A549 (cell line): ENCODE measurements at regions not wholly inside any gene's neighbourhood (a gene's known extent, or its start where the extent isn't known, plus 50 kb on each side); places are given as distances from the start of the nearest gene placed in this dataset.

Experiments
- ATAC-seq, 2 experiments: fragments of 200-7000 bp in 1 of 2; fragments of >200 bp in 1 of 2; cut with Nextera tagmentation in 1 of 2; cut with Tn5 transposase in 1 of 2; 3 replicates each; pipeline versions ENCODE4 v1.8.0 to v1.9.1; 2018 to 2020; ENCODE audit warnings: mild to moderate bottlenecking in 1 of 2, moderate library complexity in 1 of 2
- CTCF ChIA-PET: fragments of 300-600 bp; sonication (Branson Sonifier 250); formaldehyde crosslinking; extraction: SDS; loops from one replicate; lab custom pipeline; 2021; ENCODE audit warnings: antibody characterized with exemption, inconsistent platforms; lab: Yijun Ruan, JAX
- POLR2A ChIA-PET: fragments of 350-600 bp; formaldehyde crosslinking; extraction: SDS; loops from one replicate; lab custom pipeline; 2021; ENCODE audit warnings: antibody characterized with exemption, inconsistent platforms; lab: Yijun Ruan, JAX
- DNase-seq, 2 experiments: peaks; one replicate each; pipeline versions ENCODE4 v3.0.0 to v3.0.0-alpha.2; 2011 to 2016; ENCODE audit warnings: low read depth in 1 of 2, low spot score in 1 of 2
- FAIRE-seq: peaks from 2 replicates; lab custom pipeline; 2011; peaks lifted over from hg19 to GRCh38; lab: Jason Lieb, UNC
- H3K27ac ChIP-seq, 2 experiments: fragments of >200 bp; sonication (Bioruptor Twin); formaldehyde crosslinking; 3 replicates each; pipeline ENCODE4 v1.5.1; 2016 to 2017
- H3K4me1 ChIP-seq: fragments of >200 bp; sonication (Bioruptor Twin); formaldehyde crosslinking; 3 replicates; pipeline ENCODE4 v1.6.1; 2016
- H3K4me2 ChIP-seq: fragments of >200 bp; sonication (Bioruptor Twin); formaldehyde crosslinking; 3 replicates; pipeline ENCODE4 v1.6.1; 2016
- H3K4me3 ChIP-seq: fragments of >200 bp; sonication (Bioruptor Twin); formaldehyde crosslinking; 3 replicates; pipeline ENCODE4 v1.5.1; 2016
- H3K9me3 ChIP-seq: fragments of >200 bp; sonication (Bioruptor Twin); formaldehyde crosslinking; 3 replicates; pipeline ENCODE4 v1.6.1; 2016
- ATOH8 ChIP-seq: fragments of 250-450 bp; sonication (Bioruptor Pico); IDR thresholded peaks from 2 replicates; pipeline ENCODE4 v1.5.0; 2020; ENCODE audit warnings: low read depth, mild to moderate bottlenecking, moderate library complexity
- CHD2 ChIP-seq: fragments of 150-350 bp; IDR thresholded peaks from 2 replicates; pipeline ENCODE4 v1.6.1; 2014; ENCODE audit warnings: low read length; ENCODE audit not compliant: partially characterized antibody
- CHD4 ChIP-seq: fragments of 200-600 bp; sonication (generic); IDR thresholded peaks from 2 replicates; pipeline ENCODE4 v1.6.1; 2016; ENCODE audit warnings: antibody characterized with exemption, mild to moderate bottlenecking, borderline replicate concordance
- CTCF ChIP-seq: fragments of >200 bp; sonication (Bioruptor Twin); formaldehyde crosslinking; IDR thresholded peaks from 3 replicates; pipeline ENCODE4 v1.5.1; 2016
- ESRRA ChIP-seq: fragments of 150-350 bp; IDR thresholded peaks from 2 replicates; pipeline ENCODE4 v1.6.1; 2014; ENCODE audit warnings: mild to moderate bottlenecking, low read length, borderline replicate concordance
- HDAC2 ChIP-seq: fragments of 200-600 bp; sonication (generic); IDR thresholded peaks from 2 replicates; pipeline ENCODE4 v1.6.1; 2016
- HES2 ChIP-seq: fragments of >200 bp; sonication (Bioruptor Twin); formaldehyde crosslinking; IDR thresholded peaks from 2 replicates; pipeline ENCODE4 v1.6.1; 2016
- HMGXB4 ChIP-seq: fragments of 250-450 bp; sonication (Bioruptor Pico); IDR thresholded peaks from 2 replicates; pipeline ENCODE4 v1.5.0; 2021; ENCODE audit warnings: mild to moderate bottlenecking, moderate library complexity, borderline replicate concordance
- HOXB13 ChIP-seq: fragments of 250-450 bp; sonication (Bioruptor Pico); IDR thresholded peaks from 2 replicates; pipeline ENCODE4 v1.5.0; 2020; ENCODE audit warnings: low read depth, mild to moderate bottlenecking, moderate library complexity
- JUN ChIP-seq, 2 experiments: fragments of >200 bp; sonication (Bioruptor Twin); formaldehyde crosslinking; IDR thresholded peaks; 2 replicates in 1 of 2; 3 replicates in 1 of 2; pipeline ENCODE4 v1.6.1; 2016 to 2017
- NPAS2 ChIP-seq: fragments of 250-450 bp; sonication (Bioruptor Pico); IDR thresholded peaks from 2 replicates; pipeline ENCODE4 v1.8.0; 2022; ENCODE audit warnings: mild to moderate bottlenecking, moderate library complexity, borderline replicate concordance
- SREBF2 ChIP-seq: fragments of 450-650 bp; IDR thresholded peaks from 2 replicates; pipeline ENCODE4 v1.6.1; 2014; ENCODE audit warnings: mild to moderate bottlenecking, moderate library complexity
- TP53 ChIP-seq: fragments of 250-450 bp; sonication (Bioruptor Pico); IDR thresholded peaks from 2 replicates; pipeline ENCODE4 v1.5.0; 2021; ENCODE audit warnings: mild to moderate bottlenecking, moderate library complexity
- ZFP36 ChIP-seq: fragments of 450-650 bp; IDR thresholded peaks from 2 replicates; pipeline ENCODE4 v1.6.1; 2014; ENCODE audit warnings: borderline replicate concordance; ENCODE audit not compliant: partially characterized antibody
- WGBS: methylation state at CpG from one replicate; pipeline ENCODE4 v1.1.6; 2017; ENCODE audit errors: missing lambda C conversion rate; 5-methylcytosine and 5-hydroxymethylcytosine counted together

GRCh38 chr16:6682142-6682811, 650.4 kb upstream of the RBFOX1 start:
- Histone ChIP-seq H3K27ac (no peak overlapping the region), H3K4me1 (no peaks in the 10 kb centered on the region), H3K9me3 (no peaks in the 10 kb centered on the region), H3K4me3 (no peak overlapping the region), H3K4me2 (no peak overlapping the region)
- TF ChIP-seq NPAS2 (CRISPR knock-in tag) (no peak), SREBF2 (no peak), CTCF (no peak; the same call in 2 of the 3 replicates), ESRRA (no peak), ZFP36 (no peak), ATOH8 (CRISPR knock-in tag) (no peak), CHD4 (no peak), CHD2 (no peak), HOXB13 (CRISPR knock-in tag) (no peak)
- POLR2A ChIA-PET, result no interaction called here
- CTCF ChIA-PET, result interaction anchor here (1.3 kb wide), 1 partner anchor 10 kb away, joined by 3 read pairs; no protein-coding TSS in a partner anchor
- ATAC-seq, result peak in 1 of 2 experiments; percentile 51; a peak in 1 of 6 replicates
- no peak for FAIRE-seq
- peak; percentile 3 to 14 for DNase-seq
- WGBS, result 38% methylated on average over 19 of the region's 19 CpGs

- H3K27ac ChIP-seq, result no peak overlapping the region
- ATAC-seq, result no peak
- TF ChIP-seq HDAC2 (no peak), JUN (IDR thresholded peaks at IDR 0.05) (no peak), HMGXB4 (CRISPR knock-in tag) (no peak)
- TF ChIP-seq, all 56 proteins: peak for 0
- no peak for DNase-seq
- 22% methylated on average over 3 of the region's 3 CpGs for WGBS
- ChIA-PET CTCF (interaction anchor here (0.9 kb wide), 1 partner anchor 18 kb away, joined by 3 read pairs; no protein-coding TSS in a partner anchor), POLR2A (no interaction called here)
- Histone ChIP-seq H3K4me2 (no peak overlapping the region), H3K9me3 (no peaks in the 10 kb centered on the region), H3K4me1 (no peaks in the 10 kb centered on the region), H3K4me3 (no peak overlapping the region)
- no peak for FAIRE-seq
These were observed 654.1 kb upstream of the RBFOX1 start for GRCh38 chr16:6678586-6678985.

GRCh38 chr16:6674071-6674470, 658.6 kb upstream of the RBFOX1 start:
- ChIA-PET POLR2A (no interaction called here), CTCF (no interaction called here)
- Histone ChIP-seq H3K9me3 (no peaks in the 10 kb centered on the region), H3K4me3 (no peak overlapping the region), H3K27ac (no peak overlapping the region), H3K4me1 (no peaks in the 10 kb centered on the region), H3K4me2 (no peak overlapping the region)
- ATAC-seq (no peak), DNase-seq (no peak), FAIRE-seq (no peak)
- 11% methylated on average over 4 of the region's 4 CpGs for WGBS
- TF ChIP-seq HMGXB4 (CRISPR knock-in tag) (no peak), HES2 (no peak), CHD4 (no peak), TP53 (no peak), ATOH8 (CRISPR knock-in tag) (no peak)
